DMS153 treated with DMSO at 0.1 percent for 48 hours (cell line): ENCODE measurements at regions not wholly inside any gene's neighbourhood (a gene's known extent, or its start where the extent isn't known, plus 50 kb on each side); places are given as distances from the start of the nearest gene placed in this dataset.

ENCODE experiments used
- DNase-seq: peaks from one replicate; lab custom pipeline; 2025; ENCODE audit not compliant: unreplicated experiment; lab: John Stamatoyannopoulos, UW

- no peak for DNase-seq
Measured at GRCh38 chr10:33753389-33753788, 418.9 kb upstream of the NRP1 start.

- DNase-seq, result no peak
Measured at GRCh38 chr10:33749790-33750189, 415.3 kb upstream of the NRP1 start.

- DNase-seq, result no peak
Measured at GRCh38 chr10:33749067-33749735, 414.7 kb upstream of the NRP1 start.

- no peak for DNase-seq
Measured at GRCh38 chr10:33746836-33747268, 412.4 kb upstream of the NRP1 start.

GRCh38 chr10:33746186-33746585 lies 411.7 kb upstream of the NRP1 start:
- DNase-seq, result no peak

- no peak for DNase-seq
Measured at GRCh38 chr10:33743429-33743857, 409.0 kb upstream of the NRP1 start.

- DNase-seq, result no peak
Measured at GRCh38 chr10:33739031-33739430, 404.6 kb upstream of the NRP1 start.

GRCh38 chr10:33735464-33735923 lies 401.0 kb upstream of the NRP1 start:
- DNase-seq, result no peak

- DNase-seq, result no peak
Measured at GRCh38 chr10:33734393-33735155, 400.1 kb upstream of the NRP1 start.

GRCh38 chr10:33733058-33733457 lies 398.6 kb upstream of the NRP1 start:
- DNase-seq, result no peak

- DNase-seq, result no peak
Measured at GRCh38 chr10:33732161-33732680, 397.8 kb upstream of the NRP1 start.

GRCh38 chr10:33731322-33731721 lies 396.9 kb upstream of the NRP1 start:
- DNase-seq, result no peak

- no peak for DNase-seq
Measured at GRCh38 chr10:33725430-33725829, 391.0 kb upstream of the NRP1 start.

GRCh38 chr10:33723181-33723580 lies 388.7 kb upstream of the NRP1 start:
- DNase-seq, result no peak

- DNase-seq, result no peak
Measured at GRCh38 chr10:33722067-33722466, 387.6 kb upstream of the NRP1 start.

GRCh38 chr10:33721509-33721908 lies 387.0 kb upstream of the NRP1 start:
- DNase-seq, result no peak

- no peak for DNase-seq
Measured at GRCh38 chr10:33720161-33720560, 385.7 kb upstream of the NRP1 start.

- no peak for DNase-seq
Measured at GRCh38 chr10:33719005-33719703, 384.7 kb upstream of the NRP1 start.

GRCh38 chr10:33716501-33717267 lies 382.2 kb upstream of the NRP1 start:
- DNase-seq, result no peak

- DNase-seq, result no peak
Measured at GRCh38 chr10:33715303-33715975, 381.0 kb upstream of the NRP1 start.
